ENCODE measurements at regions not wholly inside any gene's neighbourhood (a gene's known extent, or its start where the extent isn't known, plus 50 kb on each side); places are given as distances from the start of the nearest gene placed in this dataset.

GRCh38 chr2:22497064-22497463 lies 887.9 kb upstream of the KLHL29 start:
- Histone ChIP-seq H3K4me3 (no peak overlapping the region), H3K9me3 (ENCODE audit: low read depth, low read length) (no peaks in the 10 kb centered on the region), H3K36me3 (ENCODE audit: insufficient read depth, low read length) (no peaks in the 10 kb centered on the region), H3K9ac (ENCODE audit: insufficient read length) (no peak overlapping the region), H3K27ac (no peak overlapping the region)
- no peak for TF ChIP-seq POLR2AphosphoS5 (IDR thresholded peaks at IDR 0.05; ENCODE audit: borderline replicate concordance, low read depth, low read length)
- no peak for TF ChIP-seq FOXP2 (optimal IDR thresholded peaks at IDR 0.05; ENCODE audit: control extremely low read depth, extremely low read length, insufficient read depth)
- no peak for TF ChIP-seq EZH2 (IDR thresholded peaks at IDR 0.05)
- DNase-seq (ENCODE audit: low read depth, low spot score) = no peak

DNA sequence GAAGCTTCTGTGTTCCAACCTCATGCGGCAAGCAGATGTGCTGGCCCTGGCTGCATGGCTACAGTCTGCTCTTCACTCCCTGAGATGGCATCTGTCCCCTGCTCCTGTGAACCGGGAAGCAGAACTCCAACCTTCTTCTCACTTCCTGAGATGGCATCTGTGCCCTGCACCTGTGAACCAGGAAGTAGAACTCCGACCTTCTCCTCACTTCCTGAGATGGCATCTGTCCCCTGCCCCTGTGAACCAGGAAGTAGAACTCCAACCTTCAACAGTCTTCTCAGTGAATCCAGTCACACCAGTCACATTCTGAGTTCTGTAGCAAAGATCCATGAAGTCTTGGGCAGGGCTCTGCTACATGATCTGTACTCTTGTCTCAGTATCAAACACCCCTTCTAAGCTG lies 887.2 kb upstream of the KLHL29 start:
- Histone ChIP-seq H3K27ac (no peak overlapping the region), H3K9ac (ENCODE audit: insufficient read length) (no peak overlapping the region), H3K4me3 (no peak overlapping the region), H3K9me3 (ENCODE audit: low read depth, low read length) (no peaks in the 10 kb centered on the region), H3K36me3 (ENCODE audit: insufficient read depth, low read length) (no peaks in the 10 kb centered on the region)
- TF ChIP-seq EZH2 (IDR thresholded peaks at IDR 0.05) = no peak
- TF ChIP-seq POLR2AphosphoS5 (IDR thresholded peaks at IDR 0.05; ENCODE audit: borderline replicate concordance, low read depth, low read length) = no peak
- no peak for TF ChIP-seq FOXP2 (optimal IDR thresholded peaks at IDR 0.05; ENCODE audit: control extremely low read depth, extremely low read length, insufficient read depth)
- no peak for DNase-seq (ENCODE audit: low read depth, low spot score)

- DNase-seq (ENCODE audit: low read depth, low spot score) = no peak
Measured at GRCh38 chr2:22499082-22499839, 885.7 kb upstream of the KLHL29 start.

GRCh38 chr2:22500555-22500935 lies 884.4 kb upstream of the KLHL29 start:
- no peak for TF ChIP-seq FOXP2 (optimal IDR thresholded peaks at IDR 0.05; ENCODE audit: control extremely low read depth, extremely low read length, insufficient read depth)
- no peak for TF ChIP-seq EZH2 (IDR thresholded peaks at IDR 0.05)
- no peak for TF ChIP-seq POLR2AphosphoS5 (IDR thresholded peaks at IDR 0.05; ENCODE audit: borderline replicate concordance, low read depth, low read length)
- H3K27ac ChIP-seq = no peak overlapping the region
- no peak for DNase-seq (ENCODE audit: low read depth, low spot score)
- H3K9ac ChIP-seq (ENCODE audit: insufficient read length) = no peak overlapping the region
- no peaks in the 10 kb centered on the region for H3K9me3 ChIP-seq (ENCODE audit: low read depth, low read length)
- no peaks in the 10 kb centered on the region for H3K36me3 ChIP-seq (ENCODE audit: insufficient read depth, low read length)
- H3K4me3 ChIP-seq = no peak overlapping the region

More at GRCh38 chr2:22499082-22499839, 885.7 kb upstream of the KLHL29 start:
- H3K9ac ChIP-seq (ENCODE audit: insufficient read length) = no peak overlapping the region
- H3K4me3 ChIP-seq = no peak overlapping the region
- no peak overlapping the region for H3K27ac ChIP-seq
- no peaks in the 10 kb centered on the region for H3K36me3 ChIP-seq (ENCODE audit: insufficient read depth, low read length)
- no peaks in the 10 kb centered on the region for H3K9me3 ChIP-seq (ENCODE audit: low read depth, low read length)
- no peak for TF ChIP-seq FOXP2 (optimal IDR thresholded peaks at IDR 0.05; ENCODE audit: control extremely low read depth, extremely low read length, insufficient read depth)
- TF ChIP-seq EZH2 (IDR thresholded peaks at IDR 0.05) = no peak
- no peak for TF ChIP-seq POLR2AphosphoS5 (IDR thresholded peaks at IDR 0.05; ENCODE audit: borderline replicate concordance, low read depth, low read length)

DNA sequence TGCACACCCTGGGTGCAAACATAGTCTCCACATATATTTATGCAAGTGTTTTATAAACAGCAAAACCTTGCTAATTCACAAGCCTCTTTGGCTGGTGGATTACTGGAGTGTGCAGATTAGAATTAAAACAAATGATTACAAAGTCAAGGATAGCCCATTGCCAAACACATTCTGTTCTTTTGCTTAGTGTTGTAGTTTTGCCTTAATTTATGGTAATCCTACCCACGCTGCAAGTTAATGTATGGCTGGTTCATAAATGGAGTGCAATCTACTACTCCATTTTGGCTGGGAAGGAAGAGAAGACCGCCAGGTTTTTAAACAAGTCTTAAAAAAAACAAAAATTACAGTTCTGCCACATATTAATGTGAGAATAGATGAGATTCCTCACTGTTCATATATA lies 883.1 kb upstream of the KLHL29 start:
- no peak for TF ChIP-seq POLR2AphosphoS5 (IDR thresholded peaks at IDR 0.05; ENCODE audit: borderline replicate concordance, low read depth, low read length)
- TF ChIP-seq EZH2 (IDR thresholded peaks at IDR 0.05) = no peak
- TF ChIP-seq FOXP2 (optimal IDR thresholded peaks at IDR 0.05; ENCODE audit: control extremely low read depth, extremely low read length, insufficient read depth) = no peak
- DNase-seq (ENCODE audit: low read depth, low spot score) = no peak
- H3K36me3 ChIP-seq (ENCODE audit: insufficient read depth, low read length) = no peaks in the 10 kb centered on the region
- no peaks in the 10 kb centered on the region for H3K9me3 ChIP-seq (ENCODE audit: low read depth, low read length)
- H3K4me3 ChIP-seq = no peak overlapping the region
- H3K9ac ChIP-seq (ENCODE audit: insufficient read length) = no peak overlapping the region
- H3K27ac ChIP-seq = no peak overlapping the region

GRCh38 chr2:22513563-22513962 lies 871.4 kb upstream of the KLHL29 start:
- no peaks in the 10 kb centered on the region for H3K36me3 ChIP-seq (ENCODE audit: insufficient read depth, low read length)
- H3K27ac ChIP-seq = no peak overlapping the region
- no peak for TF ChIP-seq POLR2AphosphoS5 (IDR thresholded peaks at IDR 0.05; ENCODE audit: borderline replicate concordance, low read depth, low read length)
- no peak for DNase-seq (ENCODE audit: low read depth, low spot score)
- H3K9me3 ChIP-seq (ENCODE audit: low read depth, low read length) = no peaks in the 10 kb centered on the region
- no peak overlapping the region for H3K4me3 ChIP-seq
- no peak overlapping the region for H3K9ac ChIP-seq (ENCODE audit: insufficient read length)

- H3K36me3 ChIP-seq (ENCODE audit: insufficient read depth, low read length) = no peaks in the 10 kb centered on the region
- no peak for TF ChIP-seq POLR2AphosphoS5 (IDR thresholded peaks at IDR 0.05; ENCODE audit: borderline replicate concordance, low read depth, low read length)
- TF ChIP-seq FOXP2 (optimal IDR thresholded peaks at IDR 0.05; ENCODE audit: control extremely low read depth, extremely low read length, insufficient read depth) = no peak
- TF ChIP-seq EZH2 (IDR thresholded peaks at IDR 0.05) = no peak
- no peak overlapping the region for H3K27ac ChIP-seq
- no peaks in the 10 kb centered on the region for H3K9me3 ChIP-seq (ENCODE audit: low read depth, low read length)
- no peak overlapping the region for H3K9ac ChIP-seq (ENCODE audit: insufficient read length)
- H3K4me3 ChIP-seq = no peak overlapping the region
- DNase-seq (ENCODE audit: low read depth, low spot score) = no peak
Measured at GRCh38 chr2:22517141-22517540, 867.8 kb upstream of the KLHL29 start.

DNA sequence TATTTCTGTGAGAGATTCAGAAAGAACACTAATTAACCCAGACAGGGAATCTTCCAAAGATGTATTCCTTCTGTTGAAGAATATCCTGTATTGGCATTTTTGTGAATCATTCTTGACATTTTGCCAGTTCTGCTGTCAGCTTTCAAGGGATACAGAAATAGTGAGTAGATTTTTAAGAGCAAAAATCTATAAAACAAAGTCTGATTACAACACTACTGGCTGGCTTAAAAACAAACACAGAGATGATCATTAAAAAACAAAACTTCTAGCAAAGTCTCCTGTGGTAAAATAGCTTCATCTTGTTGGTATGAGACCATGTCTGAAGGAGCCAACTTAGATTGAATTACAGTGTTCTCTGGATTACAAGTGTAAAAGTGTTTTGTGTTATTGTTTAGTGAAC lies 866.3 kb upstream of the KLHL29 start:
- Histone ChIP-seq H3K9ac (ENCODE audit: insufficient read length) (no peak overlapping the region), H3K36me3 (ENCODE audit: insufficient read depth, low read length) (no peaks in the 10 kb centered on the region), H3K9me3 (ENCODE audit: low read depth, low read length) (no peaks in the 10 kb centered on the region), H3K4me3 (no peak overlapping the region), H3K27ac (no peak overlapping the region)
- DNase-seq (ENCODE audit: low read depth, low spot score) = no peak
- no peak for TF ChIP-seq POLR2AphosphoS5 (IDR thresholded peaks at IDR 0.05; ENCODE audit: borderline replicate concordance, low read depth, low read length)
- TF ChIP-seq EZH2 (IDR thresholded peaks at IDR 0.05) = no peak
- no peak for TF ChIP-seq FOXP2 (optimal IDR thresholded peaks at IDR 0.05; ENCODE audit: control extremely low read depth, extremely low read length, insufficient read depth)

Data from SK-N-MC (cell line).